NCI-H1694 (cell line): ENCODE measurements at regions not wholly inside any gene's neighbourhood (a gene's known extent, or its start where the extent isn't known, plus 50 kb on each side); places are given as distances from the start of the nearest gene placed in this dataset.
A peak's percentile ranks its signal among the peaks of the same experiment; 100 is the strongest.

Experiments
- DNase-seq: peaks from one replicate; lab custom pipeline; 2025; lab: John Stamatoyannopoulos, UW

DNA sequence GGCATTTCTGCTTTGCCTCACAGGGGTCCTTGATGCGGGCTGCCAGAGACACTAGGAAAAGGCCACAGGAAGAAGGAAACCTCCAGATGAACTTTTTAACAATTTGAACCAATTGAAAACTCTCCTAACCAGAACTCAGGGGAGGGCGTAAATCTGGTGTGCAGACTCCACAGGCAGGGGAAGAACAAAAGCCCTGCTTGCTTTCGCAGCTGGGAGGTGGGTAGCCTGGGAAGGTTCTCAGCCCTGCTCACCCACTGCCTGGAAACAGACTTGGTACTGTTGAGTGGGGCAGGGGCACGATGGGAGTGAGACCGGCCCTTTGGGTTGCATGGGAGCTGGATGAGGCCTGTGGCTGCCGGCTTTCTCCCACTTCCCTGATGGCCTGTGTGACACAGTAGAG, 237.8 kb upstream of the TLE4 start:
- DNase-seq, result no peak

DNA sequence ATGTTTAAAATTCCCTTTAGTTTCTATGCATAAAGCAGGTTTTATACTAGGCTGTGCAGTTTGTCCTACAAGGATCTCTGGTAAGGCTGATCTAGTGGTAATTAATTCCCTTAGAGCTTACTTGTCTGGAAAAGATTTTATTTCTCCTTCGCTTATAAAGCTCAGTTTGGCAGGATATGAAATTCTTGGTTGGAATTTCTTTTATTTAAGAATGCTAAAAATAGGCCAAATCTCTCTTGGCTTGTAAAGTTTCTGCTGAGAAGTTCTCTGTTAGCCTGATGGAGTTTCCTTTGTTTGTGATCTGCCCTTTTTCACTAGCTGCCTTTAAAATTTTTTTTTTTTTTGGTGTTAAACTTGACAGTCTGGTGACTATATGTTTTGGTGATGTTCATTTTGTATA, 237.1 kb upstream of the TLE4 start:
- DNase-seq, result no peak

DNA sequence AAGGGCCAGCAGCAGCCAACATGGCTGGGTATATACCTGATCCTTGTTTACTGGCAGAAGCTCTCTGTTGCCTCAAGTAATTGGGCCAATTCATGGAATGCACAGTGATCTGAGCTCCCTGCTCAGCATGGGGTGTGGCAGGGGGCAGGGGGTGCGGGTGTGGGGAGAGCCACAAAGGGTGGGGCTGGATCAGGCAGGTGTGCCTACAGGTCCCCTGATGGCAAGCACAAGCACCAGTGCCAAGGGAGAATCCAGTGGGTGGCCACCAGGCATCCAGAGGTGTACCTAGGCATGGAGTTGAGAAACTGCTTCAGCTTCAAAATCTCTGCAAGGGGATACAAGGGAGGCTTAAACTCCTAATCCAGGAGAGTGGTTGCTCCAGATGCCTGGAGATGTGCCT, 235.8 kb upstream of the TLE4 start:
- no peak for DNase-seq

DNA sequence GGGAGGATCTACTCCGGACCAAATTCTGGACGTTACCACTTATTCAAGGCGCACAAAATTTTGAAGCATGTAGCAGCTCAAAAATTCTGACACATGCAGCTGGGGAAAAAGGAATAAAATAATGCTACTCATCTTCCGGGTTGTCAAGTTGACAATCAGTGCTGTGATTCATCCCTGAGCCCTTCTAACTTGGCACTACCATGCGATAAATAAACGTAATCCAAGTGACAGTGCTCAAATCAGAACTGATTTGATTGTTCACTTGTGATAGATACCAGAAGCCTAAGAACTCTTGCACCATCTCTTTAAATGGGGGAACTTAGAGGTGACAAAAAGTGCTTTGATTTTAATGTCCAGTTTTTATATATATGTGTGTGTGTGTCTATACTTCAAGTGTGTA, 230.2 kb upstream of the TLE4 start:
- no peak for DNase-seq

DNA sequence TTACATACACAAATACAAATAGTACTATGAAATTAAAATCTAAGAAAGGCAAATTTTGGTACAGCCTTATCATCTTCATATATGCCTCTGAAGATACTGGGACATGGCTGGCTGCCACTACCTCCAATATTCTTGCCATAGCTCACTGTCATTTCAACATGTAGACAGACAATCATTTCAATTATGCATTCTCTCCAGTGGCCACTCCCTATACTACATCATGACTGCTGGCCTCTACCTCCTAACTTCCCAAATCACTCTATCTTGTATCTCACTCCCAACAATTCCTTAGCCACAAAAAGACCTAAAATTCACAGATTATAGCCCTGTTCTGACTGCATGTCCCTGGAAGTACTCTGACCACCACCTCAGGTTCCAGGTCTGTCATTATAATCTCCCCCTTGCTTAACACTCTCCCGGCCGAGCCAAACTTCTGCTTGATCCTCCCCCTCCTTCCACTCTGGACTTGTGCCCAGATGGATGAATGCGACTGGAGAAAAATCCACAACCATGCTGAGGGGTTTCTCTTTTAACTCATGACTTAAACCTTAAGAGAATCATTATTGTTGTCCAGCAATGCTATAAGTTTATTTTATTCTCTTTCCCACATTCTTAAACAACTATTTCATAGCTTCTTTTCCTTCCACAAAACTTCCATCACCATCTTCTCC, 225.3 kb upstream of the TLE4 start:
- no peak for DNase-seq

DNA sequence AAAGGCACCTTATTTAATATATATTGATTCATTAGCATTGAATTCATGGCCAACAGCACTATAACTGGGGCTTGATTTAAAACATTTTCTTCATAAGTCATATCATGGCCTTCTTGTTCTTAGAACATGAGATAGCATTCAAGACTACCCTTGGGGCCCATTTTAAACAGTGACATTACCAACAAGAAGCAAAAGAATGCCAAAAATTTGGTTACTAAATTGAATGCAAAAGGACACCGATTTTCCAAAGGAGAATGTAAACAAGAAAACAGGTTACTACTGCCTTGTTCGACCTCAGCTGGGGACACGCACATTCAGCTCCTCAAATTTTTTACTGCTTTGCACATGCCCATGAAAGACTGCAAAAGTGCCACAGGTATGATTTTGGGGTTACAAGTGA, 219.4 kb upstream of the TLE4 start:
- DNase-seq, result no peak

DNA sequence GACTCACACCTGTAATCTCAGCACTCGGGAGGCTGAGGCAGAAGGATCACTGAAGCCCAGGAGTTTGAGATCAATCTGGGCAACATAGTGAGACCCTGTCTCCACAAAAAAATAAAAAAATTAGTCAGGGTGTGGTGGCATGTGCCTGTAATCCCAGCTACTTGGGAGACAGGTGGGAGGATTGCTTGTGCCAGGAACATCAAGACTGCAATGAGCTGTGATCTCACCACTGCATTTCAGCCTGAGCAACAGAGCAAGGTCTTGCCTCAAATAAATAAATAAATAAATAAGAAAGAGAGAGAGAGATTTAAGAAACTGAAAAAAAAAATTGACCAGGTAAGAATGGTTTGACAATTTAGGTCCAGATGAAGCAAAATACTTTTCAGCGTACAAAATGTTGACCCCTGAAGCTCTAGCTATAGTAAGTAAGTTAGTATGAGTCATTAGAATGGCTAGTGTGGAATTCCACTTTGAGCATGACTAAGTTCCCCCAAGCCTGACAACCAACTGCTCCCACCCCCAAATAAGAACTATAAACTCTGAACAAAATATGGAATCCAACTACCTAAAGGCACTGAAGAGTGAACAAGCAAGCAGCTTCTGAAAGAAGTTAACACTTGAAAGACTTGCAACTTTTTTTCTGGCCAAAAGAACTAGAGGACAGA, 217.8 kb upstream of the TLE4 start:
- no peak for DNase-seq

DNA sequence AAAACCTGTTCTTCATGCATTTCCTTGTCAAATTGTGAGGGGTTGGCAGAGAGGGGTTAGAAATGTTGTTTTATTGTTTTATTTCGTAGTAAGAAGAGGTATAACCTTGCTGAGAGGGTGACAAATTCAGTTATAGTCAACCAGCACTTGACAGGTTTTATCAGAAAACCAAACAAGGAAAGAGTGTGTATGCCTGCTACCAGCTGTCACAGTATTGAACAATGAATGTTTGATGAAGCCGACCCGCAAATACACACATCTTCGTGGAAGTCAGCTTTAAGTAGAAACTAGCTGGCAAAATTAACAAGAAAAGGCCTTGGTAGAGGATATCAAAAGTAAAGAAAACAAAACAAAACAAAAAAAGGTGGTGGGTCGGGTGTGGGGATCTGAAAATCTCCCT, 214.6 kb upstream of the TLE4 start:
- DNase-seq, result no peak

DNA sequence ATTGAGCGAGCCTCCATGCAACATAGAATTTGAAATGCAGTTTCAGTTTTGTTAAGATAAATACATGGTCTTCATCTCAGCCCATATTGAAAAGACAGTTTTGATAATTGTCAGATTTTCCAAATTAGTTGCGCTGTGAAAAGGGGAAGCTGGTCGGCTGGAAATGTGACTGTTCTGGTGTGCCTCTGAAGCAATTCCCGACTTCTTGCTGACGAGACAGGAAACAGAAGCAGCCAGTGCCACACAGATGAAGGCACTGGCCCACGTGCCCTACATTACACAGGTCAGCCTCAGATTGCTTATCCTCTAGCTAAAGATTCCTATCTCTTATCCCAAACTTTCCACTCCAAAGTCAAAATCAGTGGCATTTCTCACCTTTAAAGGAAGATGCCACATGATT, 214.1 kb upstream of the TLE4 start:
- no peak for DNase-seq

DNA sequence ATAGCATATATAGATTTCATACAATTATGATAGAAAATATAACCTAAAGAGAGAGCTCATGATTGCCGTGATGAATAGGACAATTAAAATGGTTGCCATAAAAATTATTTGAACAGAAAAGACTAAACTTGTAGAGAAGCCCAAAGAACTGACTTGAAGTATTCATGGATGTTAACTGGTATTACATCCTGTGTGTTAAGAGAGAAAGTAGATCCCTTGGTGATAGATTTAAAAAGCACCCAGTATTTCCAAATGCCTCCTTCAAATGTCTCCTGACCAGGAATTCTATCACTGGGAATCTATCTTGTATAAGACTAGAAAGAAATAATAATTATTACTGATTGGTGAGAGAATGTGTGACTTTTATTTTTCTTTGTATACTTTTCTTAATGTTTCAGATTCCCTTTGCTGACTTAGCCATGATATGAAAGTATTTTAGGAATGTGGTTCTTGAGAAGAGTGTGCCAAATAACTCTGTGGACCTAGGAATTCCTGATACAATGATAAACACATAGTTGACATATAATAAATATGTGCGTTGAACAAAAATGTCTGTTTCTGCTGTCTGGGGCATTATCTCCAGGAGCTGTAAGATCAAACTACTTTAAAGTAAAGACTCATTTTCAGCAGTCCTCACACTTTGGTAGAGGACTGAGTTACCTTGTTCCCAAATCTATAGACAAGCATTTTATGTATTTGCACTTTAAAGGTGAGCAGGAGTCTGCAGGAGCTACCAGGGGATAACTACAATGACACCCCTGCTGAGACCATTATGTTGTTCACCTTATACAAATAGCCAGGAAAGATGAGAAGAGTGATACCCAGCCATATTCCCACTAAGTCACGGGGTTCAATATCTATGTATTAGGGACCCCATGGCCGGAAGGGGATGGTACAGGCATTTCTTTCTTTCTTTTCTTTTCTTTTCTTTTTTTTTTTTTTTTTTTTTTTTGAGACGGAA, 211.1 kb upstream of the TLE4 start:
- DNase-seq, result no peak

DNA sequence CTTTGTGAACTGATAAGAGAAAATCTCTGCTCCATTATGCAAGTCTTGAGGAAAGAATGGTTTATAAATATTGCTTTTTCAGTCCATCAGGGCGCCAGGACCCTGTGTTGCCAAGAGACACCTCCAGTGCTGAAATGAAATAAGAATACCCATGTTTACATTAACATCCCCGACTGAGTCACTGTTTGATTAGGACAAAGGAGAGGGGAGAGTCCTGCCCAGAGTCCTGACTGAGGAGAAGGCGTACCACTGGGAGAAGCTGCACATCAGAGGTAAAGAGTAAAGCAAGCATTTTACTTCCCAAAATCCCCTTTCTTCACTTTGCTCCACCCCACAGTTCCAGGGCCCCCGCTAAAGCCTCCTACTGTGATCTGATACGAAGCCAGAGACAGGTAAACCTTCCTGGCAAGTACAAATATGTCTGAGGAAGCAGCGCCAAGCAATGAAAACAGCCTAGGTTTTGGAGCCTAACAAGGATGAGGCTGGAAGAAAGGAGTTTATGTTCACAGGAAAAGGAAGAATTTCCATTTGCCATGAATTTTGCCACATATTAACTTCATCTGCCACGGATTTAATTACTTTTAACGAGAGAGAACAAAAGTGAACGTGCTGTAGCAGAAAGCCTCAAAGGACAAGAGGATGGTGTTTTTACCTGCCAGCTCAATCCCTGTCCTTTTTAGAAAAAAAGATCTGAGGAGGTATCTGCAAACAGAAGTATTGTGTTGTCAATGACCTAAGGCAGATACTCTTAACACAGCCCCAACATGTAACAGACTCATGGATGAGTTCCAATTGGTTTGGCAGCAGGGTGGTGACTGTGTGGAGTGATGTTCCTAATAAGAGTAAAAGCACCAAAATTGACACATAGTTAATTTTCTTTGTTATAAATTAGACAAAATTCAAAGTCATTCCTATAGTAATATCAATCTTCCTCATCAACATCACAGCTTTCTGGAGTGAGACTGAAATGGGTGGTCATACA, 209.4 kb upstream of the TLE4 start:
- DNase-seq, result no peak

DNA sequence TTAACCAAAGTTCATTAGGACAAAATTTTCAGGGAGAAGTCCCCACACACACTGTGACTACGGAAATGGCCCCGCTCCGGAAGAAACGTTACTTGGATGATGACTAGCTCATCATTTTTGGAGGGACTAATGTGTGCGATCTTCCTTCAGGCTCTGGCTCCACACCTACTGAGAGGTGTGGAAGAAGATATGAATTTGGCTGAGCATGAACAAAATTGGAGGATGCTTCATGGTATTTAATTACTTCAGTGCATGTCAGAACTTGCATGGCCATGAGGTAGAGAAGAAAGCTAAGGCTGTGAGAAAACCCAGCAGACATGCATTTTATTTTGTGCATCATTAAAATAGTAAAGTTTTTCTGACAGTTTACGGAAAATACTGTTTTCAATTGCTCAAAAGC, 202.1 kb upstream of the TLE4 start:
- DNase-seq, result no peak

DNA sequence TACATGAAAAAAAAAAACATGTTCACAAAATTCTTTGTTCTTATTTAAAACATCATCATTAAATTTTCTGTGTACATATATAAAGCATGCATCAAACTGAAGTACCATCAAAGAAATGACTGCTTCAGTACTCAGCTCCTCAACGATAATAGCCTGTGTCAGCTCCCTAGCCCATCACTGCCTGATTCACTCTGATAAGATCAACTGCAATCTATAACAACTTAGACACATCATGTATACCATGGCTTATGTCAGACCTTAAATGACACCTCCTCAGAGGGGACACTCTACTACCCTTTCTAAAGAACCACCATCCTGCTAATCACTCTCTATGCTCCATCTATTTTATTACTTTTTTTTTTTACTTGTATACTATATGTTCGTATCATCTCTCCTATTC, 200.5 kb upstream of the TLE4 start:
- DNase-seq, result no peak

DNA sequence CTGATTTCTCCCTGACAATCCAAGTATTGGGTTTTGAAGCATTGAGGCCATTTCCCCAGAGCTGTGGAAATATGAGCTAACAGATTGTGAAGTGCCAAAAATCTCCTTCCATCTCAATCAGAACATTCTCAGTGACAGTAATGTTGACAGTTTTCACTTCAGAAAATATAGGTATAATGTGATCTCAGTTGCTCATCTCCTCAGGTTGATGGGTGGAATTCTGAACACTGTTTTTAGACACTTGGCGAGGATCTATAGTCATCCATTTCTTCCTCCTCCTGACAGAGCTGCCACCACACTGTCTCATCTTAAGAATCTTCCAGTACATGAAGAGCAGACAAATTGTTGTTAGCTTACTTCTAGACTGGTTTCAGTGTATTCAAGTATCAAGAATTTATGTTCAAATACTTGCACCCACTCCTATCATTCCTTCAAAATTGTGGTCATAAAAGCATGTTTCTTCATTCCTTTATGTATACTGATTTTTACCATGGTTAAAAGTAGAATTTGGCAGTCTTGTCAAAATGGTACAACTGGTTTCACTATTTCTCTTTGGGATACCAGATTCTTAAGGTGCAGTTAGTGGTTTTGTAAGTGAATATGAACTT, 199.7 kb upstream of the TLE4 start:
- no peak for DNase-seq

DNA sequence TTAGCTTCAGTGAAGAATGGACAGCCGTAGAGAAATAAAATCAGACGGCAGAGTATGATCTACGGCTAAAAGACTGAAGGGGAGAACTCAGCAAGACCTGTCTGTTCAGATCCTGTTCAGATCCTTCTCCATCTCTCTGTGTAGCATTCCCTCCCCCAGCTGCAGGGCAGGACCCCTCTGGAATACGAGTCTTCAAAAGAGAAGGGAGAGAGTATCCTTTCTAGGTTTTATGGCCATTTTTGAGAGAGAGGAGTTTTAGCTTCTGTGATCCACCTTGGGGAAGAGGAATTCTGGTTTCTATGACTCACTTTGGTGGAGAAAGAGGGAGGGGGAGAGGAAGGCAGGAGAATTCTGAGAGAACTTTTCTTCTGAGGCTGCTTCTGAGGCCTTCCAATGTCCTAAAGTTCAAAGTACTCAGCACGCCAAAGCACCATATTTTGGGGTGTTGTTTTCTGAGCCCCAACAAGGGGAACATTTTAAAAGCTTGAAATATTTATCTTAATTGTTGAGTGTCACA, 194.4 kb upstream of the TLE4 start:
- DNase-seq, result no peak

DNA sequence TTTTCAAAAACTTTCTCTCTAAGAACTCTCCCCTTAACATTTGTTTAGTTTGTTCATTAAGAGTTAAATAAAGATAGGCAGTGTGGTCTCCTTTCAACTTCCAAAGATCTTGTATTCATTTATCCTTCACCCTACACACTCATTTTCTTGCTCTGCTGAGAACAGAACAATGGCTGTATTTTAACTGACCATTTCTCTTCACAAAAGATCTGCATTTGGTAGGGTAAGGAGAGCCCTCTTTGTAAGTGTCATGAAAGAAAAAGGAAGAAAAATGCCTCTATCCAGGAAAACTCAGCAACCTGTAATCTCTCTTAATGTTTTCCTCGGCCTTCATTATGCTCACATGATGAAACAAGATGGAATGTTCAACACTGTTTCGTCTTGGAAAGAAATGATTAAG, 193.7 kb upstream of the TLE4 start:
- DNase-seq, result no peak

DNA sequence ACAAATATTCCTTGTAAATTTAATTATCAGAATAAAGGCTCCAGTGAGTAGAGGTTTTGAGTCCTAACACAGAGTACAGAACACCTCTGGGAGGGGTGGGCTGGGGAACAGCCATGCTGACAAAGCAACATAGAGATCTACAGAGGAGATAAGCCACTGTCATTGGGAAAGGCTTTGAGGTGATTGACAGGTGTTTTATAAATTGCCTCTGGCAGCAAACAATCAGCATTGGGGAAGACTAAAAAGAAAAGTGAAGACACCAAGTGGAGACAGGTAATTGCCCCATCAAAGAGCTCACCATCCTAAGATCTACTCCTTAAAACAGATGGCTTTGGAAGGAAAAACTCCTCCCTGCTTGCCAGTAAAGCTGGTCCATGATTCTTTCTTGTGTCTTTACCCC, 189.7 kb upstream of the TLE4 start:
- DNase-seq, result no peak

DNA sequence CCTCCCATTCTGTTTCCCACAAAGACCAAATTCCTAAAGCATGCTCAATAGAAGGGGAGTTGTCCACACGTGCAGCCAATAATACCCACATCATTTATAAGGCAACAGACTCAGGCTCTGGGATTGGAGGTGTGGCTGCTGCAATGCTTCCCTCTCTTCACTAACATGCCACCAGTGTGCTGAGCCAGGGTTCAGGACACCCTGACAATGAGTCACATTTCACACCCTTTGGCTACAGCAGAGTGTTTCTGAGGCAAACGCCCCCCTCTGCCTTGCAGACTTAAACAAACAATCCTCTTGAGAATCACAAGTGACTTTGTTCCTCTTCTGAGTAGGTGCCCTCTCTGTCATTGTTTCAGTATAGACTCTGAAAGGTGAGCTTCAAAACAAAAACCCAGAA, 189.3 kb upstream of the TLE4 start:
- no peak for DNase-seq

DNA sequence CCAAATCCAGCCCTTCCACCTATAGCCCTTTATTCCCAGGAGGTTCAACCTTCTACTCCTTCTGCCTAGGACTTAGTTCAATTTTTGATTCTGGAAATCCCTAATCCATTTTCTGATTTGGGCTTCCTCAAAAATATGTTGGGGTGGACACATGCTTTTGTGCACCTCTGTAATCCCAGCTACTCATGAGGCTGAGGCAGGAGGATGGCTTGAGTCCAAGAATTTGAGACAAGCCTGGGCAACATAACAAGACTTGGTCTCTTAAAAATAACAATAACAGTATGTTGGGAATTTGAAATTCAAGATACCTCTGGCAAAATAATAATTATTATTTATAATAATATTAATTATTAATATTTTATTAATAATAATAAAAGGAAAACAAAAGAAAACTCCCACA, 188.7 kb upstream of the TLE4 start:
- no peak for DNase-seq

DNA sequence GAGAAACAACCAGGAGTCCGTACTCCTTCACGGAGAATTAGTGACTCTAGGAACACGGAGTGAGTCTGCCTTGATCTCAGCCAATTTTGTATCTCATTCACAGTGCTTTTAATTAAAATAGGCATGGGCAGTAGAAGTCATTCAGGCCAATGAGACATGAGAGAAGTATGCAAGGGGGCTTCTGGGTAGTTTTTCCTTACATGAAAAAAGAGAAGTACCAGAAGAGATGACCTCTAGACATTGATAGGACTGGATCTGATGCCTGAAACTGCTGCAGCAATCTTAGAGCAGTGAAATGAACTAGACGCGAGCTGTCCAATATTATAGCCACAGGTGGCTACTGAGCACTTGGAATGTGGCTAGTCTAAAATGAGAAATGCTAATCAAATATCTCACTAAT, 187.7 kb upstream of the TLE4 start:
- no peak for DNase-seq

DNA sequence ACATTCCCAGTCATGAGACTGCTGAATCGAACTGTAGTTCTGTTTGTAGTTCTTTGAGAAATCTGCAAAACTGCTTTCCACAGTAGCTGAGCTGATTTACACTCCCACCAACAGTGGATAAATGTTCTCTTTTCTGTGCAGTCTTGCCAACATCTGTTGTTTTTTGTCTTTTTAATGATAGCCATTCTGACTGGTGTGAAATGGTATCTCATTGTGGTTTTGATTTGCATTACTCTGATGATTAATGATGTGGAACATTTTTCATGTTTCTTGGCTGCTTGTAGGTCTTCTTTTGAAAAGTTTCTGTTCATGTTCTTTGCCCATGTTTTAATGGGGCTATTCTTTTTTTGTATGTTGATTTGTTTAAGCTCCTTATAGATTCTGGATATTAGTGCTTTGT, 187.3 kb upstream of the TLE4 start:
- DNase-seq, result peak; percentile 6
